Sigmoid colon (tissue), 4 donors: ENCODE measurements at regions not wholly inside any gene's neighbourhood (a gene's known extent, or its start where the extent isn't known, plus 50 kb on each side); places are given as distances from the start of the nearest gene placed in this dataset.
"Not testable (repeated sequence)": the region's sequence is repeated elsewhere in the genome, so short reads cannot be mapped to it uniquely, and the experiment has no call there.

Source experiments
- EP300 ChIP-seq, 4 donors: sonication (generic); formaldehyde crosslinking; IDR thresholded peaks; one replicate each; pipeline ENCODE4 v1.6.1; 2017; ENCODE audit warnings: antibody characterized with exemption in 4 of 4
- POLR2A ChIP-seq, 2 donors: fragments of 450-650 bp; IDR thresholded peaks; one replicate each; pipeline ENCODE4 v1.6.1; 2016; ENCODE audit warnings: antibody characterized with exemption in 2 of 2, mild to moderate bottlenecking in 2 of 2, moderate library complexity in 2 of 2
- POLR2AphosphoS5 ChIP-seq, 4 donors: sonication (generic); formaldehyde crosslinking; IDR thresholded peaks; one replicate each; pipeline ENCODE4 v1.6.1; 2017; ENCODE audit warnings: antibody characterized with exemption in 4 of 4
- TF ChIP-seq, protein P1 (sequence below), 4 experiments: fragments of 450-650 bp in 3 of 4; fragments of 200-600 bp in 1 of 4; IDR thresholded peaks; one replicate each; pipeline ENCODE4 v1.5.1; 2016 to 2019; ENCODE audit warnings: antibody characterized with exemption in 4 of 4, mild to moderate bottlenecking in 3 of 4, moderate library complexity in 2 of 4

DNA sequence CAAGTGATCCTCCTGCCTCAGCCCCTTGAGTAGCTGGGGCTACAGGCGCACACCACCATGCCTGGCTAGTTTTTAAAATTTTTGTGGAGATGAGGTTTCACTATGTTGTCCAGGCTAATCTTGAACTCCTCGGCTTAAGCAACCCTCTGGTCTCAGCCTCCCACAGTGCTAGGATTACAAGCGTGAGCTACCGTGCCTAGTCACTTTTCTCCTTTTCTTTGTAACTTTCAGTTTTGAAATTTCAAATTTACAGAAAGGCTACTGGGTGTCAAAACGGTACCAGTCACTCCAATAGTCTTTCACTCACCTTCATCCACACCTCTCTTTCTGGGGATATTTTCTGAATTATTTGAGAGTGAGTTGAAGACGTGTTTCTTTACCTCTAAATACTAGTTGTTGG, 86.9 kb downstream of the NSUN5 start:
- TF ChIP-seq, protein P1, sequence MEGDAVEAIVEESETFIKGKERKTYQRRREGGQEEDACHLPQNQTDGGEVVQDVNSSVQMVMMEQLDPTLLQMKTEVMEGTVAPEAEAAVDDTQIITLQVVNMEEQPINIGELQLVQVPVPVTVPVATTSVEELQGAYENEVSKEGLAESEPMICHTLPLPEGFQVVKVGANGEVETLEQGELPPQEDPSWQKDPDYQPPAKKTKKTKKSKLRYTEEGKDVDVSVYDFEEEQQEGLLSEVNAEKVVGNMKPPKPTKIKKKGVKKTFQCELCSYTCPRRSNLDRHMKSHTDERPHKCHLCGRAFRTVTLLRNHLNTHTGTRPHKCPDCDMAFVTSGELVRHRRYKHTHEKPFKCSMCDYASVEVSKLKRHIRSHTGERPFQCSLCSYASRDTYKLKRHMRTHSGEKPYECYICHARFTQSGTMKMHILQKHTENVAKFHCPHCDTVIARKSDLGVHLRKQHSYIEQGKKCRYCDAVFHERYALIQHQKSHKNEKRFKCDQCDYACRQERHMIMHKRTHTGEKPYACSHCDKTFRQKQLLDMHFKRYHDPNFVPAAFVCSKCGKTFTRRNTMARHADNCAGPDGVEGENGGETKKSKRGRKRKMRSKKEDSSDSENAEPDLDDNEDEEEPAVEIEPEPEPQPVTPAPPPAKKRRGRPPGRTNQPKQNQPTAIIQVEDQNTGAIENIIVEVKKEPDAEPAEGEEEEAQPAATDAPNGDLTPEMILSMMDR (IDR thresholded peaks at IDR 0.05), result not testable (repeated sequence)
- TF ChIP-seq POLR2A, POLR2AphosphoS5, EP300 (IDR thresholded peaks at IDR 0.05): not testable (repeated sequence)
